HG02642 (cell line): ENCODE measurements at regions not wholly inside any gene's neighbourhood (a gene's known extent, or its start where the extent isn't known, plus 50 kb on each side); places are given as distances from the start of the nearest gene placed in this dataset.

Source experiments
- ATAC-seq: cut with Tn5 transposase; IDR thresholded peaks from one replicate; pipeline ENCODE4 v1.9.1; 2021; ENCODE audit warnings: mild to moderate bottlenecking; ENCODE audit not compliant: unreplicated experiment, poor library complexity

DNA sequence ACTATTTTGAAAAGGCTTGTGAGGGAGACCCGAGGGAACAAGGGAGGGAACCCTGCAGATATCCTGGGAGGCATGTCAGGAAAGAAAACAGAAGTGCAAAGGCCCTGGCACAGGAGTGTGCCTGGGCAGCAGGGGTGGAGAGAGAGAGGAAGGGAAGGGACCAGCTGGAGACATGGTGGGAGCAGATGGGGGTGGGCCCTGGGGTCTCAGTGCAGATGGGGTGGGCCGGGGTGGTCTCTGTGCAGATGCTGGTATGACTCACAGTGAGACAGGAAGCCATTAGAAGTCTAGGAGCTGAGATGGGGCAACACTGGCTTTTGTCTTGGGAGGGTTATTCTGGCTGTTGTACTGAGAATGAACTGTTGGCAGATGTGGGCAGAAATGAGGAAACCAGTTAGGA, 363.6 kb upstream of the C1orf174 start:
- no peak for ATAC-seq

GRCh38 chr1:4265836-4266235, 365.8 kb upstream of the C1orf174 start:
- no peak for ATAC-seq

DNA sequence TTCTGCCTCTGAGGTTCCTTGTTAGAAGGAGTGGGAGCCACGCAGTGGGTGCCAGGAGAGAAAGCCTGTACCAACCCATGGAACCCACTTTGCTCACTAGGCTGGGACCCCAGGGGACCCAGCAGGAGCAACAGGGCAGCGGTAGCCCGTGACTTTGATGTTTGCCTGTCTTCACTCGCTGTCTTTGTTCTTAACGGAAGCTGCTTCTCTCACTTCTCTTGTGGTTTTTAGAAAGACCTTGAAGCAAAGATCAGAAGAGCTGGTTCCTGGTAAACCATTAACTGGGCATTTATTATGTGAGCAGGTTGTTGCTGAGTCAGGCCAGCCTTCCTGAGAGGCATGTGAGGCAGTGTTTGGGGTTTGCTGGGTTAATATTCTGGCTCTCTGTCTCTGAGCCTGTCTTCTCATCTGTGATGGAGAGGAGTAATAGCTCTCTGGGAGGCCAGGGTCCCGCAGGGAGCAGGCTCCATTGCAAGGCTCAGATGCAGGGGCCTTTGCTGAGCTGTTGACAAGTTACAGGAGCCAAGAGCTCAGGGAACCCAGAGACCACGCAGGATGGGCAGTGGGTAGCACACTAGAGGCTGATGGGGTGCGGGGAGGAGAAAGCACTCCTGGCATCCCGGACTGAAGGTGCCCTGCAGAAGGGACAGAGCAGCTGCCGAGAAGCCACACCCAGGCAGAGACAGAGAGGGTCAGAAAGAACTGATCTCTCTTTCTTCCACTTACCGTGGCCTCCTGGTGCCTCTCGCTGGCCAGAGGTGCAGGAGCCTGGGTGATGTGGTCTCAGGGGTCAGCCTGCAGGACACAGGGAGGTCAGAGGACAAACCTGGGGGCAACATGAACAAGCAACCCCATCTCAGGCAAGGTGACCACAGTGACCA, 367.5 kb upstream of the C1orf174 start:
- ATAC-seq = peak; percentile 85

DNA sequence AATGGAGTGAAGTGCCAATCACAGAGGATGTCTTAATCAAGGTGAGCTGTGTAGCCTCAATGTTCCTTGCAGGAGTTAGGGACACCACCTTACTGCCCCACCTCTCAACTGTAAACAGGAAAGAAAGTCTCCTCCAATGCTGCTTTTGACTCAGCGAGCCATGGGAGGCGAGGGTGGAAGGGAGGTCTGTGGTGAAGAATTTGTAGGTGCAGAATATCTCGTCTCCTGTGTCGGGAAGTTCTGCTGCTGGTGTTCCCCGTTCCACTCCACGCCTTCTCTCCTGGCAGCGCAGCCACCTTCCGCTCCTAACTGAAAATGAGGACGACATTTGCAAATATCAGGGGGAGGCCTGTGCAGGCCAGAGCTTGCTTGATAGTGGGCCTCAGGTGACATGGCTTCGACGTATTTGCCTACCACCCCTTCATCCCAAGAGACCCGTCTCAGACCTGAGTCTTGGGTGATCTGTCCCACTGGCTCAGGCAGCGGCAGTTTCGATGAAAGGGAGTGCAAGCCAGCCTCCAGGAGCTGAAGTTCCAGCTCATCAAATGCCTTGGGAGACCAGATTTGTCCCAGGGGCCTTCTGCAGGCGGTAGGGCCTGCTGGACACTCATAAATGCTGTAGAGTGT, 368.3 kb upstream of the C1orf174 start:
- no peak for ATAC-seq

- no peak for ATAC-seq
These were observed 368.8 kb upstream of the C1orf174 start for GRCh38 chr1:4268889-4269284.

GRCh38 chr1:4269330-4269729, 369.3 kb upstream of the C1orf174 start:
- ATAC-seq = no peak

- ATAC-seq = no peak
These were observed 370.0 kb upstream of the C1orf174 start for GRCh38 chr1:4269952-4270570.

- no peak for ATAC-seq
These were observed 370.7 kb upstream of the C1orf174 start for GRCh38 chr1:4270651-4271337.

- no peak for ATAC-seq
These were observed 371.4 kb upstream of the C1orf174 start for GRCh38 chr1:4271338-4271998.

DNA sequence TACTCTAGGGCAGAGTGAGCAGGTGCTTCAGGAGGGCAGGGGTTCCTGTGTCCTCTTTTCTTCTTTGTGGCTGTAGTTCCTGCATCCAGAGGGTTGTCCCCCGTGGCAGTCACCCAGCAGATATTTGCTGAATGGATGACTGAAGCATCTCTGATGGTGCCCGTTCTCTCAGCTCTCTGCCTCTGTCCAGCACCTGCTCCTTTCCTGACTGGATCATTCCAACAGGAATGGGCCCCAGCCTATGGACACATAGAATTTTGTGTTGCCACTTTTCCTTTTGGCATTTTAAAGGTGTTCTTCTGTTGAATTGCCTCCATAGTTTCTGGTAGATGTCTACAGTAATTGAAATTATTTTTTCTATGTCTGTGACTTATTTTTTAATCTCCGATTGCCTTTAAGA, 372.5 kb upstream of the C1orf174 start:
- no peak for ATAC-seq

- no peak for ATAC-seq
These were observed 373.2 kb upstream of the C1orf174 start for GRCh38 chr1:4273243-4273642.

- ATAC-seq = no peak
These were observed 373.7 kb upstream of the C1orf174 start for GRCh38 chr1:4273747-4274146.

DNA sequence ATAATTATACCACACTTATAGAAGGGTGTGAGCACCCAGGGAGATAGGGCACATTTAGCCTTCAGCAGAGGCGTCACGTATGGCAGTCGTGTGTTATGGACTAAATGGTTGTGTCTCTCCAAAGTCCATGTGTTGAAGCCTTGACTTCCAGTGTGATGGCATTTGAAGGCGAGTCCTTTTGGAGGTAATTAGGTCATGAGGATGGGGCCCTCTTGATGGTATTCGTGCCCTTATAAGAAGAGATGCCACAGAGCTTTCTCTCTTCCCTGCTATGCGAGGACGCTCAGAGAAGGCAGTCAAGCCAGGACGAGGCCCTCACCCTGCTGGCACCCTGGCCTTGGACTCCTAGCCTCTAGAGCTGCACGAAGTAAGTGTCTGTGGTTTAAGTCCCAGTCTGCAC, 375.0 kb upstream of the C1orf174 start:
- no peak for ATAC-seq

- no peak for ATAC-seq
These were observed 376.2 kb upstream of the C1orf174 start for GRCh38 chr1:4276238-4276637.

GRCh38 chr1:4277598-4277997, 376.8 kb upstream of the AJAP1 start:
- ATAC-seq = no peak

GRCh38 chr1:4284976-4285375, 369.4 kb upstream of the AJAP1 start:
- no peak for ATAC-seq

DNA sequence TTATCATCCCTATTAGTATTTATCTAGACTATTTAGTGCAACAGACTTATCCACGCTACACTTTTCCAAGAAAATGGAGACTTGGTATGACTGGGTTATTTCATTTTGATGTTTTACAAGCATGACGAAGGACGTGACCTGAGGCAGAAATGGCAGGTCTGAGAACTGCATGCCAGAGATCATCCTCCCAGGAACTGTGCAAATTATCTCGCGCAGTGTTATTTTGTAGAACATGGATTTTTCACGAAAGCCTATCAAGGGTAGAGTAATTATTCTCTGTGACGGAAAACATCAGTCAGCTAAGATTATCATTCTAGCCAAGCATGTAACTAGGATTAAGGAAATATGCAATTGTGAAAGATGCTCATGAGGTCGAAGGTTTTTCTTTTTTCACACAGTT, 361.5 kb upstream of the AJAP1 start:
- no peak for ATAC-seq

GRCh38 chr1:4298361-4299083, 355.9 kb upstream of the AJAP1 start:
- ATAC-seq = no peak

- ATAC-seq = no peak
These were observed 353.4 kb upstream of the AJAP1 start for GRCh38 chr1:4301007-4301406.

GRCh38 chr1:4303303-4303702, 351.1 kb upstream of the AJAP1 start:
- ATAC-seq = no peak
